ENCODE measurements at regions not wholly inside any gene's neighbourhood (a gene's known extent, or its start where the extent isn't known, plus 50 kb on each side); places are given as distances from the start of the nearest gene placed in this dataset.

DNA sequence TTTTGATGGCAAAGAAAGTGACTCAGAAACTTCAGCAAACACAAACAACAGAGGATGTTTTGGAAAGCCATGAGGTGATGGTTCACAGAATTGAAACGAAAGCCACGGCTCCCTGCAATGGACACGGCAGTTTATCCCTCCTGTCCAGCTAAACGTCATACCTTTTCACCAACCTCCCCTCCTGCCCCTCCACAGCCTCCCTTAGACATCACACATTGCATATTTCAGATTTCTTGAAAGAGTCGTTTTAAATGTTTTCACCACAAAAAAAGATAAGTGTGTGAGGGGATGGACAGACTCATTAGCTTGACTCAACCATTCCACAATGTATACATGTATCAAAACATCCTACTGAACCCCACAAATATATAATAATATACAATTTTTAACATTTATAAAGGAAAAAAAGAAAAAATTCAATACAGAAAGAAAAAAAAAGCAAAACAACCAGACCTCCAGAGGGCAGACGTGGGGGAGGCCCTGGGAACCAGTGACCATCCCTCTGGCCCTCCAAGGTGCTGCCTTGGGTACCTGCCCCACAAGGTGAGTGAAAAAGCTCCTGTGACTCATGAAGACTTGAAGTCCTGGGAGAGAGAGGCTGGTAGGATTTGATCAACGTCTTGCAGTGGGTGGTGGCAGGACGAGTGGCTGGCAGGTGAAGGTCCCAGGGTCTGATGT lies 117.2 kb upstream of the THBS2 start:
- Histone ChIP-seq H3K4me3 (ENCODE audit: low read depth in 1 of 3, low read length in 3 of 3) (no peak overlapping the region), H3K36me3 (ENCODE audit: control insufficient read depth in 3 of 3, insufficient read depth in 2 of 3, low read depth in 1 of 3, low read length in 3 of 3) (no peaks in the 10 kb centered on the region), H3K27me3 (ENCODE audit: control insufficient read depth in 3 of 3, insufficient read depth in 3 of 3, low read length in 3 of 3) (no peaks in the 10 kb centered on the region), H3K4me1 (ENCODE audit: control insufficient read depth in 3 of 3, insufficient read depth in 2 of 3, low read depth in 1 of 3, low read length in 2 of 3) (no peaks in the 10 kb centered on the region), H3K9me3 (ENCODE audit: control insufficient read depth in 2 of 2, insufficient read depth in 1 of 2, low read depth in 1 of 2, low read length in 1 of 2) (peaks cover 0 to 13% of the 10 kb centered on the region in 2 donors), H3K27ac (ENCODE audit: low read depth in 1 of 3, low read length in 2 of 3) (no peak overlapping the region)
- DNase-seq, result no peak
- no peak for FAIRE-seq
- 52 to 67% (median 53%) methylated on average over 8 of the region's 8 CpGs for WGBS, 3 donors

DNA sequence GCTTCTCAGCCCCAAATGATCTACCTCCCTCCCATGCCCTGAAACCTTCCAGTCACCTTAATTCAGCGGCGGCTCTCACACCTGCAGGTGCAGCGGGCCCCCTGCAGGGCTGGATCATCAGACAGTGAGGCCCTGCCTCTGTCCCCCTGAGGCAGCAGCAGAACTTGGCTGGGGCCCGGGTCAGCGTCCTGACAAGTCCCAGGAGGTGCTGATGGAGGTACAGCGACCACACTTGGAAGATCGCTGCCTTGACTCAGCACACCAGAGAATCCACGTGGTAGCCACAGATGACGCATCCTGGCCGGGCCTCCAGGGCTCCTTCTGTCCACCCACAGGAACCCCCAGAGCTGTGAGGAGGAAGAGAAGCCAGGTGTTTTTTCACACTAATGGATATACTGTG lies 116.4 kb upstream of the THBS2 start:
- FAIRE-seq (no peak), DNase-seq (no peak)
- Histone ChIP-seq H3K27ac (ENCODE audit: low read depth in 1 of 3, low read length in 2 of 3) (no peak overlapping the region), H3K4me1 (ENCODE audit: control insufficient read depth in 3 of 3, insufficient read depth in 2 of 3, low read depth in 1 of 3, low read length in 2 of 3) (no peaks in the 10 kb centered on the region), H3K9me3 (ENCODE audit: control insufficient read depth in 2 of 2, insufficient read depth in 1 of 2, low read depth in 1 of 2, low read length in 1 of 2) (peaks cover 0 to 10% of the 10 kb centered on the region in 2 donors), H3K27me3 (ENCODE audit: control insufficient read depth in 3 of 3, insufficient read depth in 3 of 3, low read length in 3 of 3) (no peaks in the 10 kb centered on the region), H3K36me3 (ENCODE audit: control insufficient read depth in 3 of 3, insufficient read depth in 2 of 3, low read depth in 1 of 3, low read length in 3 of 3) (no peaks in the 10 kb centered on the region), H3K4me3 (ENCODE audit: low read depth in 1 of 3, low read length in 3 of 3) (no peak overlapping the region)
- 76 to 81% (median 77%) methylated on average over 10 of the region's 10 CpGs for WGBS, 3 donors

DNA sequence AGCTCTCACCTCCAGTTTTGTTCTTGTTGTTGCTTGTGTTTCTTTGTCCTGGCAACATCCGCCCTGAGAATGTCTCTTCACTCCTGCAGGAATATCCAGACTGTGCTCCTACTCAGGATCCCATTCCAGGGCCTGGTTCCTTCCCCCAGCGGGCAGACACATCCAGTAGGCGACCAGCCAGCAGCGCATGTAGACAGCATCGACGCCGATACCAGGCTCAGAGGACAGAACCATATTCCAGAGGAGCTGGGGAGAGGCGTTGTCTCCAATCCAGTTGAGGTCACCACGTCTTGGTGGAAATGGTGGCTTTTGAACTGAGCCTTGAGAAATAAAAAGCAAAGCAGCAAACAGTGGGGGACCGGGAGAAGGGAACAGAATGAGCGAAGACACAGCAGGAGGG lies 114.6 kb upstream of the THBS2 start:
- WGBS, 3 donors, result 91 to 95% (median 92%) methylated on average over 11 of the region's 11 CpGs
- Histone ChIP-seq H3K27ac (ENCODE audit: low read depth in 1 of 3, low read length in 2 of 3) (no peak overlapping the region), H3K9me3 (ENCODE audit: control insufficient read depth in 2 of 2, insufficient read depth in 1 of 2, low read depth in 1 of 2, low read length in 1 of 2) (peaks cover 0 to 10% of the 10 kb centered on the region in 2 donors), H3K4me1 (ENCODE audit: control insufficient read depth in 3 of 3, insufficient read depth in 2 of 3, low read depth in 1 of 3, low read length in 2 of 3) (no peaks in the 10 kb centered on the region), H3K27me3 (ENCODE audit: control insufficient read depth in 3 of 3, insufficient read depth in 3 of 3, low read length in 3 of 3) (no peaks in the 10 kb centered on the region), H3K4me3 (ENCODE audit: low read depth in 1 of 3, low read length in 3 of 3) (no peak overlapping the region), H3K36me3 (ENCODE audit: control insufficient read depth in 3 of 3, insufficient read depth in 2 of 3, low read depth in 1 of 3, low read length in 3 of 3) (no peaks in the 10 kb centered on the region)
- no peak for FAIRE-seq
- no peak for DNase-seq

DNA sequence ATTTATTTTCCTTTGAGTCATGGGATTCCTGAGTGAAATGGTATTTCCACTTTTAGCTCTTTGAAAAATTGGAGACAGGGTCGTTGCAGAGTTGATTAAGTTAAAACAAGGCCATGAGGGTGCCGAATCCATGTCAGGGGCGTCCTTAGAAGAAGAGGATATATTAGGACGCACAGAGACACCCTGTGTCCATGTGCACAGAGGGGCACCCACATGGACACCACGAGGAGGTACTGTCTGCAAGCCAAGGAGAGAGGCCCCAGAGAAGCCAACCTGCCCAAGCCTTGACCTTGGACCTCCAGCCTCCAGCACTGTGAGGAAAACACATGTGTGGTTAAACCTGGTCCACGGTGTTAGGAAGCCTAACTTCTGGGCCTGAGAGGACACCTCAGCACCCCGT lies 113.9 kb upstream of the THBS2 start:
- H3K4me3 ChIP-seq (ENCODE audit: low read depth in 1 of 3, low read length in 3 of 3), result no peak overlapping the region
- DNase-seq, result no peak
- H3K9me3 ChIP-seq (ENCODE audit: control insufficient read depth in 2 of 2, insufficient read depth in 1 of 2, low read depth in 1 of 2, low read length in 1 of 2), result peaks cover 0 to 10% of the 10 kb centered on the region in 2 donors
- no peaks in the 10 kb centered on the region for H3K4me1 ChIP-seq (ENCODE audit: control insufficient read depth in 3 of 3, insufficient read depth in 2 of 3, low read depth in 1 of 3, low read length in 2 of 3)
- H3K27ac ChIP-seq (ENCODE audit: low read depth in 1 of 3, low read length in 2 of 3), result no peak overlapping the region
- 81 to 91% (median 89%) methylated on average over 7 of the region's 7 CpGs for WGBS, 3 donors
- no peak for FAIRE-seq
- no peaks in the 10 kb centered on the region for H3K36me3 ChIP-seq (ENCODE audit: control insufficient read depth in 3 of 3, insufficient read depth in 2 of 3, low read depth in 1 of 3, low read length in 3 of 3)
- no peaks in the 10 kb centered on the region for H3K27me3 ChIP-seq (ENCODE audit: control insufficient read depth in 3 of 3, insufficient read depth in 3 of 3, low read length in 3 of 3)

DNA sequence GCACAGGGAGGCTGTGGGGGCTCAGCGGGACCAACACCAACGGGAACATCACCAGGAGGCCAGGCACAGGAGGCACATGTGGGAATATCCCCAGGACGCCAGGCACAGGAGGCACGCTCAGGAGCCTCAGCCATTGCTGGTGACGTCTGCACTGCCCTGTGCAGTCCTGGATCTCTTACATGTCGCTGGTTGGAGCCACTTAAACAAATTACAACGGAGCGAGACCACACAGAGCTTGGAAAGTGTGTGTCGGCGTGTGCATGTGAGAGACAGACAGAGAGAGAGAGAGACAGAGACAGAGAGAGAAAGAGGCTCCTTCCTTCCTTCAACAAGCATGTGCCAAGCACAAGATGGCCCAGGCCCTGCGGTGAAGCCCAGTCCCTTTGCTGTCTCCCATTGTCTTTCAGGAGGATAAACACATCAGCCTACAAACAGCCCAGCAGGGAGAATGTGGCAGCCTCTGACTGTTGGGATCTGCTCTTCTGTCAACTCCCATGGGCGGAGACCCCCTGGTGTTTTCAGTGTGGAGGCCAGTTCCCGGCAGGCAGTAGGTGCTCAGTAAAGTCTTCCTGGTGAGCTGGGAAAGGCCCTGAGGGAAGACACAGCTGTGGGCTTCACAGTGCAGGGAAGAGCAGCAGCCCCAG lies 112.7 kb upstream of the THBS2 start:
- no peaks in the 10 kb centered on the region for H3K36me3 ChIP-seq (ENCODE audit: control insufficient read depth in 3 of 3, insufficient read depth in 2 of 3, low read depth in 1 of 3, low read length in 3 of 3)
- FAIRE-seq (no peak), DNase-seq (no peak)
- H3K4me3 ChIP-seq (ENCODE audit: low read depth in 1 of 3, low read length in 3 of 3), result no peak overlapping the region
- H3K27ac ChIP-seq (ENCODE audit: low read depth in 1 of 3, low read length in 2 of 3), result no peak overlapping the region
- H3K9me3 ChIP-seq (ENCODE audit: control insufficient read depth in 2 of 2, insufficient read depth in 1 of 2, low read depth in 1 of 2, low read length in 1 of 2), result peaks cover 0 to 10% of the 10 kb centered on the region in 2 donors
- H3K4me1 ChIP-seq (ENCODE audit: control insufficient read depth in 3 of 3, insufficient read depth in 2 of 3, low read depth in 1 of 3, low read length in 2 of 3), result no peaks in the 10 kb centered on the region
- WGBS, 3 donors, result 92 to 94% (median 93%) methylated on average over 13 of the region's 13 CpGs
- no peaks in the 10 kb centered on the region for H3K27me3 ChIP-seq (ENCODE audit: control insufficient read depth in 3 of 3, insufficient read depth in 3 of 3, low read length in 3 of 3)

DNA sequence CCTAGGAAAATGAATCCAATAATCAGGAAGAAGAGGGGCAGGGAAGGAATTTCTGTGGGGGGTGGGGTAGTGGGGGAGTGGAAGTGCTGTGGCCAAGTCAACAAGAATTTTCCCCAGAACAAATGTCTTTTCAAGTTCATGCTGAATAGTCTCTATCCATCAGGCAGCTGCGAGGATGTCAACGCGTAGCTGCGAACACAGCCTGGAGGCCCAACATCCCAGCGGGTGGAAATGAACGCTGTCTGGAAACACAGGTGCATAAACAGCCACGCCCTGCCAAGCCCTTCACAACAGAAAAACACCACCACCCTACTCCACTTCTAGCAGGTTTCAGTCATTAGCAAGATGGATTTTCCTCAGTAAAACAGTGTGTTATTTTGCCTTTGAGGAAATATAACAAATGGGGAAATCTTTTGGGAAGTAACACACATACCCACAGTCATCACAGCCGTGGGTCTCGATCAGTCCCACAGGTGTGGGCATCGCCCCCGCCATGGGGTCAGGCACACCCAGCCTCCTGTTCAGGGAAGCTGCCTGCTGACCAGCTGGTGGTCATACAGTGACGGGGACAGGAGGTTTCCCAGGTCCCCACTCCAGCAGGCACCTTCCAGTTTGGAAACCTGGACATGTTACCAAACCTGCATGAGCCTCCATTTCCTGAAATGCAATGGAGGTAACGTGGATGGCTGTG lies 112.1 kb upstream of the THBS2 start:
- H3K27me3 ChIP-seq (ENCODE audit: control insufficient read depth in 3 of 3, insufficient read depth in 3 of 3, low read length in 3 of 3), result no peaks in the 10 kb centered on the region
- no peaks in the 10 kb centered on the region for H3K36me3 ChIP-seq (ENCODE audit: control insufficient read depth in 3 of 3, insufficient read depth in 2 of 3, low read depth in 1 of 3, low read length in 3 of 3)
- H3K9me3 ChIP-seq (ENCODE audit: control insufficient read depth in 2 of 2, insufficient read depth in 1 of 2, low read depth in 1 of 2, low read length in 1 of 2), result peaks cover 0 to 10% of the 10 kb centered on the region in 2 donors
- H3K4me1 ChIP-seq (ENCODE audit: control insufficient read depth in 3 of 3, insufficient read depth in 2 of 3, low read depth in 1 of 3, low read length in 2 of 3), result no peaks in the 10 kb centered on the region
- FAIRE-seq (no peak), DNase-seq (no peak)
- no peak overlapping the region for H3K4me3 ChIP-seq (ENCODE audit: low read depth in 1 of 3, low read length in 3 of 3)
- WGBS, 3 donors, result 69 to 80% (median 77%) methylated on average over 13 of the region's 13 CpGs
- no peak overlapping the region for H3K27ac ChIP-seq (ENCODE audit: low read depth in 1 of 3, low read length in 2 of 3)

DNA sequence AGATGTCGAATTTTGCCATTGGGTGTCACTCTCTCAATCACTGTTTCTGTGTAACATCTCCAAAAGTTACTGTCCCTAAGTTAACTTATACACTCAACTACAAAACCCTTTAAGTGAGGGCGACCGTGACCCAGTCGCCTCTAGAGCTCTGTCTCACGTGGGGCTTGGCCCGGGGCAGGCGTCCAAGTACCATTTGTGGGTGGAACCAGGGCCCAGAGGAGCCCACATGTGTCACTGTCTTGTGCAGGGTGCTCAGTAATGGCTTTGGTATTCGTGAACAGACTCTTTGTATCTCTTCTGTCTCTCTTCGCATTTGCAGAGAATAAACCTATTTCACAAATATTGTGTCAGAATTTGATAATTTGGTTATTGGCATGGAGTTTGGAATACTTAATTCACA lies 109.9 kb upstream of the THBS2 start:
- FAIRE-seq, result no peak
- no peaks in the 10 kb centered on the region for H3K27me3 ChIP-seq (ENCODE audit: control insufficient read depth in 3 of 3, insufficient read depth in 3 of 3, low read length in 3 of 3)
- WGBS, 3 donors, result 71 to 81% (median 72%) methylated on average over 9 of the region's 9 CpGs

DNA sequence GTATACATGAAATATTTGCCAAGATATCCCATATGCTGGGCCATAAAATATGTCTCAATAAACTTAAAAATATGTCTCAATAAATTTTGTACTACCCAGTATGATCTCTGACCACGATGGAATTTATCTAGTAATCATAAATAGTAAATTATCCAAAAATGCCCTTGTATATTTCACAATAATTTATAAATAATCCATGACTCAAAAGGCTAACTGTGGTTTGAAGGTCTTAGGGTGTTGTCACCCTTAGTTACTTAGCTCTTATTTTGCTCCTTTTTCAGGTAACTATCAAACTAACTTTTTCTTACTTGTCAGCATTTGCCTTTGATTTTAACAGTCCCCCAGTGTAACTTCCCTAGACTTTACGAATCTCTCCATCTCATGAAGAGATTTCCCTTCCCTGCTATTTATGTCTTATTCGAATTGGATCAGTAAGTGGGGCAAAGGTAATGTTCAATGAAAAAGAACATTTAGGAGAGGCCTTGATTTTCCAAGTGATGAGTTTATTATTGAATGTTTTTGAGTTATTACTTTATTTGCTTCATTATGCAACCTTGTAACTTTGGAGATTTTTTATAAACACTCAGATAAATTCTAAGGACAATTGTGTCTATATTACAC lies 109.0 kb upstream of the THBS2 start:
- Histone ChIP-seq H3K27ac (ENCODE audit: low read depth in 1 of 3, low read length in 2 of 3) (no peak overlapping the region), H3K27me3 (ENCODE audit: control insufficient read depth in 3 of 3, insufficient read depth in 3 of 3, low read length in 3 of 3) (no peaks in the 10 kb centered on the region), H3K4me1 (ENCODE audit: control insufficient read depth in 3 of 3, insufficient read depth in 2 of 3, low read depth in 1 of 3, low read length in 2 of 3) (no peaks in the 10 kb centered on the region), H3K9me3 (ENCODE audit: control insufficient read depth in 2 of 2, insufficient read depth in 1 of 2, low read depth in 1 of 2, low read length in 1 of 2) (peaks cover 0 to 10% of the 10 kb centered on the region in 2 donors), H3K4me3 (ENCODE audit: low read depth in 1 of 3, low read length in 3 of 3) (no peak overlapping the region), H3K36me3 (ENCODE audit: control insufficient read depth in 3 of 3, insufficient read depth in 2 of 3, low read depth in 1 of 3, low read length in 3 of 3) (no peaks in the 10 kb centered on the region)
- 45 to 74% (median 59%) methylated on average over 3 of the region's 3 CpGs for WGBS, 3 donors
- FAIRE-seq, result no peak
- DNase-seq, result no peak

More for the DNA sequence above, 109.9 kb upstream of the THBS2 start:
- Histone ChIP-seq H3K9me3 (ENCODE audit: control insufficient read depth in 2 of 2, insufficient read depth in 1 of 2, low read depth in 1 of 2, low read length in 1 of 2) (peaks cover 0 to 10% of the 10 kb centered on the region in 2 donors), H3K4me1 (ENCODE audit: control insufficient read depth in 3 of 3, insufficient read depth in 2 of 3, low read depth in 1 of 3, low read length in 2 of 3) (no peaks in the 10 kb centered on the region), H3K36me3 (ENCODE audit: control insufficient read depth in 3 of 3, insufficient read depth in 2 of 3, low read depth in 1 of 3, low read length in 3 of 3) (no peaks in the 10 kb centered on the region), H3K4me3 (ENCODE audit: low read depth in 1 of 3, low read length in 3 of 3) (no peak overlapping the region), H3K27ac (ENCODE audit: low read depth in 1 of 3, low read length in 2 of 3) (no peak overlapping the region)
- no peak for DNase-seq
